Choroid plexus epithelial cell (primary cell): ENCODE measurements at regions not wholly inside any gene's neighbourhood (a gene's known extent, or its start where the extent isn't known, plus 50 kb on each side); places are given as distances from the start of the nearest gene placed in this dataset.
A peak's percentile ranks its signal among the peaks of the same experiment; 100 is the strongest.

Source experiments
- DNase-seq: peaks from one replicate; pipeline ENCODE4 v3.0.0-alpha.2; 2010; ENCODE audit warnings: low read depth
- H3K4me3 ChIP-seq: 2 replicates; pipeline ENCODE4 v1.5.1; 2011; ENCODE audit warnings: low read depth, mild to moderate bottlenecking, control low read depth, low read length, moderate library complexity
- CTCF ChIP-seq: conservative IDR thresholded peaks from 2 replicates; pipeline ENCODE4 v1.5.1; 2011; ENCODE audit warnings: low read depth, mild to moderate bottlenecking, control low read depth, inconsistent platforms, low read length, moderate library complexity

GRCh38 chr13:104021806-104022397, 955.7 kb upstream of the SLC10A2 start:
- no peak for DNase-seq
- no peak overlapping the region for H3K4me3 ChIP-seq
- TF ChIP-seq CTCF = no peak

- DNase-seq = no peak
- H3K4me3 ChIP-seq = no peak overlapping the region
- TF ChIP-seq CTCF = no peak
Observed at GRCh38 chr13:104017317-104017716, 951.1 kb upstream of the SLC10A2 start.

DNA sequence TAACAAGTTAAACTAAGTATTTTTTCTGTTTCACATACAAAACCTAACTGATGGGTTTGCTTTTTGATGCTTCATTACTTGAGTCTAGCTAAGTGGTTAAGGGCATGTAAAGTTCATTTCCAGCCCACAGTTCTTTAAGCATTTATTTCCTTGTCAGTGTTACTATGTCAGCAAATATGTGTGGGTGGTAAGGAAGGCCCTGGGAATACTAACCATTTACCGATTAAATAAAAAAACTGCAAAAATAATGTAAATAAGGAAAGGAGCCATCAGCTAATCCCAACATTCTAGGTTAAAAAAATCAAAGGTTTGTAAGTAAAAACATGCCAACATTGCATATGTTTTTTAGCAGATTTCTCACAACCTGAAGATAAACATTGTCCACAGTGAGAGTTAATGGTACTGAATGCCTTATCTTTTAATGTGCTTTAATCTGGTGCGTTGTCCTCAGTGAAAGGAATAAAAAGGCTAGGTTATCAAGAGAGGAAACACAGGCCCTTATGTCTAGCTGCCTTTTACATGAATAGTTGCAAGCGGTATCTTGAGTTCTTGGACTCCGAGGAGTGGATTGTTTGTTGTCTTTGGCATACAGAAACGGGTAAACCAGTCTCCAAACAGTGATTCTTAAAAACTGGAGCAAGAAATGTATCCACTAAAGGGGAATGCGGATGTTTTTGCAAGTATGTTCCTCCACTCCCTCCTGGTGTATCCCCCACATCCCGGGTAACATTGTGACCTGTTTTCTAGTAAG, 949.6 kb upstream of the SLC10A2 start:
- no peak overlapping the region for H3K4me3 ChIP-seq
- peak; percentile 90 for DNase-seq
- TF ChIP-seq CTCF = no peak

DNA sequence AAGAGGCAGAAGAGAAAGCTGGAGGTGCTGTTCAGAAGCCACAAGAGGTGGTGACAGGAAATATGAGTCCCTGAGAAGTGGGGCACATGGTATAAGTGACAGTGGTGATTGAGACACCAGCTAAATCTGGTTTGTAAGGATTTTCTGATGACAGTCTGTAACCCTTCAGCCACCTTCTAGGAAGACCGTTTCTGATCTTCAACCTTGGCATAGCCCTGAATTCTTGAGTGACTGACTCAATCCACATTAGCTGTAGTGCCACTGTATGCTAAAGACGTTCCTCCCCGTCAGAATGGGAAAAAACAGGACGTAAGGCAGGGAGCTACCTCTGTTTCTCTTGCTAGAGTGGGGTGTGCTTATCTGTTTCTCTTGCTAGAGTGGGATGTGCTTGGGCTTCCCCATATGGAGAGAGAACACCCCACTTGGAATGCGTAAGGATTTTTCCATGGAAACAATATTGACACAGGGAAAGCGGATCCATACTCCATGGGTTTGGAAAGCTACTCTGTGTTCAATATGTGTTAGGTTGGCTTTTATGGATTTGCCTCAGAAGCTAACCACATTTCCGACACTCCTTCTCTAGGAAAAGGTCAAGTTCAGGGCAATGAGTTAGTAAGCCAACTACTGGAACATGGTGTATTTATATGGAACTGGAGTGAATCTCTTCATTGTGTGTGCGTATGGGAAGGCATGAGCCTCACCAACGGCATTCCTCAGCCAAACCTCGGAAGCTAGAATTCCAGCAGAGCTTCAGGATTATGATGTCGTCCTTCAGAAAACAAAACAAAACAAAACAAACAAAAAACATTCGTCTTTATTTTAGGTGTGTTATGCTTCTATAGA, 948.8 kb upstream of the SLC10A2 start:
- peak; percentile 74 for DNase-seq
- no peak for TF ChIP-seq CTCF
- no peak overlapping the region for H3K4me3 ChIP-seq

- TF ChIP-seq CTCF = no peak
- DNase-seq = no peak
- H3K4me3 ChIP-seq = no peak overlapping the region
Observed at GRCh38 chr13:104011505-104012241, 945.5 kb upstream of the SLC10A2 start.

GRCh38 chr13:104008541-104009435, 942.6 kb upstream of the SLC10A2 start:
- peak overlapping the region; percentile 3 for H3K4me3 ChIP-seq
- no peak for TF ChIP-seq CTCF
- DNase-seq = peak; percentile 64
